ENCODE measurements at regions not wholly inside any gene's neighbourhood (a gene's known extent, or its start where the extent isn't known, plus 50 kb on each side); places are given as distances from the start of the nearest gene placed in this dataset.

DNA sequence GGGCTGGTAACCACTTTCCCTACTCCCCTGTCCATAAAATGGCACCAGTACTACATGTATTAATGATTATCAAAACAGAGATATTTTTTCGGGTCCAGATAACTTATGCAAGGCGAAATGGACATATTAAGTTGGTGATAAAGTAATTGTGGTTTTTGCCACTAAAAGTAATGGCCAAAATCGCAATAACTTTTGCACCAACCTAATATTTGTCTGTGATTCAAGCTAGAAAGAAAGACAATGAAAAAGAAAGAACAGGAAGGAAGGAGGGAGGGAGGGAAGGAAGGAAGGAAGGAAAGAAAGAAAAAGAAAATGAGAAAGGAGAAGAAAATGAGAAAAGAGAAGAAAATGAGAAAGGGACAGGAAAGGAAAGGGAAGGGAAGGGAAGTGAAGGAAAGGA, 922.9 kb downstream of the TBC1D32 start:
- TF ChIP-seq EZH2 (IDR thresholded peaks at IDR 0.05; ENCODE audit: low read depth, unreplicated experiment) (no peak), NANOG (IDR thresholded peaks at IDR 0.05; ENCODE audit: borderline replicate concordance) (no peak), EZH2phosphoT487 (IDR thresholded peaks at IDR 0.05; ENCODE audit: unreplicated experiment) (no peak), ZNF114 (CRISPR knock-in tag; IDR thresholded peaks at IDR 0.05) (no peak), POLR2AphosphoS5 (IDR thresholded peaks at IDR 0.05; ENCODE audit: low read depth) (no peak), STAT1 (IDR thresholded peaks at IDR 0.05; ENCODE audit: unreplicated experiment) (no peak), JUNB (IDR thresholded peaks at IDR 0.05; ENCODE audit: unreplicated experiment) (no peak), CREB1 (CRISPR knock-in tag; IDR thresholded peaks at IDR 0.05; ENCODE audit: low read depth) (no peak), ZNF331 (CRISPR knock-in tag; IDR thresholded peaks at IDR 0.05; ENCODE audit: low read depth) (no peak)
- TF ChIP-seq, protein P1, sequence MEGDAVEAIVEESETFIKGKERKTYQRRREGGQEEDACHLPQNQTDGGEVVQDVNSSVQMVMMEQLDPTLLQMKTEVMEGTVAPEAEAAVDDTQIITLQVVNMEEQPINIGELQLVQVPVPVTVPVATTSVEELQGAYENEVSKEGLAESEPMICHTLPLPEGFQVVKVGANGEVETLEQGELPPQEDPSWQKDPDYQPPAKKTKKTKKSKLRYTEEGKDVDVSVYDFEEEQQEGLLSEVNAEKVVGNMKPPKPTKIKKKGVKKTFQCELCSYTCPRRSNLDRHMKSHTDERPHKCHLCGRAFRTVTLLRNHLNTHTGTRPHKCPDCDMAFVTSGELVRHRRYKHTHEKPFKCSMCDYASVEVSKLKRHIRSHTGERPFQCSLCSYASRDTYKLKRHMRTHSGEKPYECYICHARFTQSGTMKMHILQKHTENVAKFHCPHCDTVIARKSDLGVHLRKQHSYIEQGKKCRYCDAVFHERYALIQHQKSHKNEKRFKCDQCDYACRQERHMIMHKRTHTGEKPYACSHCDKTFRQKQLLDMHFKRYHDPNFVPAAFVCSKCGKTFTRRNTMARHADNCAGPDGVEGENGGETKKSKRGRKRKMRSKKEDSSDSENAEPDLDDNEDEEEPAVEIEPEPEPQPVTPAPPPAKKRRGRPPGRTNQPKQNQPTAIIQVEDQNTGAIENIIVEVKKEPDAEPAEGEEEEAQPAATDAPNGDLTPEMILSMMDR (conservative IDR thresholded peaks at IDR 0.05; ENCODE audit: low read depth in 2 of 2): no peak
- TF ChIP-seq, protein P2, sequence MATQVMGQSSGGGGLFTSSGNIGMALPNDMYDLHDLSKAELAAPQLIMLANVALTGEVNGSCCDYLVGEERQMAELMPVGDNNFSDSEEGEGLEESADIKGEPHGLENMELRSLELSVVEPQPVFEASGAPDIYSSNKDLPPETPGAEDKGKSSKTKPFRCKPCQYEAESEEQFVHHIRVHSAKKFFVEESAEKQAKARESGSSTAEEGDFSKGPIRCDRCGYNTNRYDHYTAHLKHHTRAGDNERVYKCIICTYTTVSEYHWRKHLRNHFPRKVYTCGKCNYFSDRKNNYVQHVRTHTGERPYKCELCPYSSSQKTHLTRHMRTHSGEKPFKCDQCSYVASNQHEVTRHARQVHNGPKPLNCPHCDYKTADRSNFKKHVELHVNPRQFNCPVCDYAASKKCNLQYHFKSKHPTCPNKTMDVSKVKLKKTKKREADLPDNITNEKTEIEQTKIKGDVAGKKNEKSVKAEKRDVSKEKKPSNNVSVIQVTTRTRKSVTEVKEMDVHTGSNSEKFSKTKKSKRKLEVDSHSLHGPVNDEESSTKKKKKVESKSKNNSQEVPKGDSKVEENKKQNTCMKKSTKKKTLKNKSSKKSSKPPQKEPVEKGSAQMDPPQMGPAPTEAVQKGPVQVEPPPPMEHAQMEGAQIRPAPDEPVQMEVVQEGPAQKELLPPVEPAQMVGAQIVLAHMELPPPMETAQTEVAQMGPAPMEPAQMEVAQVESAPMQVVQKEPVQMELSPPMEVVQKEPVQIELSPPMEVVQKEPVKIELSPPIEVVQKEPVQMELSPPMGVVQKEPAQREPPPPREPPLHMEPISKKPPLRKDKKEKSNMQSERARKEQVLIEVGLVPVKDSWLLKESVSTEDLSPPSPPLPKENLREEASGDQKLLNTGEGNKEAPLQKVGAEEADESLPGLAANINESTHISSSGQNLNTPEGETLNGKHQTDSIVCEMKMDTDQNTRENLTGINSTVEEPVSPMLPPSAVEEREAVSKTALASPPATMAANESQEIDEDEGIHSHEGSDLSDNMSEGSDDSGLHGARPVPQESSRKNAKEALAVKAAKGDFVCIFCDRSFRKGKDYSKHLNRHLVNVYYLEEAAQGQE (IDR thresholded peaks at IDR 0.05; ENCODE audit: unreplicated experiment): no peak
- TF ChIP-seq, protein P3, sequence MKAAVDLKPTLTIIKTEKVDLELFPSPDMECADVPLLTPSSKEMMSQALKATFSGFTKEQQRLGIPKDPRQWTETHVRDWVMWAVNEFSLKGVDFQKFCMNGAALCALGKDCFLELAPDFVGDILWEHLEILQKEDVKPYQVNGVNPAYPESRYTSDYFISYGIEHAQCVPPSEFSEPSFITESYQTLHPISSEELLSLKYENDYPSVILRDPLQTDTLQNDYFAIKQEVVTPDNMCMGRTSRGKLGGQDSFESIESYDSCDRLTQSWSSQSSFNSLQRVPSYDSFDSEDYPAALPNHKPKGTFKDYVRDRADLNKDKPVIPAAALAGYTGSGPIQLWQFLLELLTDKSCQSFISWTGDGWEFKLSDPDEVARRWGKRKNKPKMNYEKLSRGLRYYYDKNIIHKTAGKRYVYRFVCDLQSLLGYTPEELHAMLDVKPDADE (IDR thresholded peaks at IDR 0.05): no peak
- TF ChIP-seq, protein P4, sequence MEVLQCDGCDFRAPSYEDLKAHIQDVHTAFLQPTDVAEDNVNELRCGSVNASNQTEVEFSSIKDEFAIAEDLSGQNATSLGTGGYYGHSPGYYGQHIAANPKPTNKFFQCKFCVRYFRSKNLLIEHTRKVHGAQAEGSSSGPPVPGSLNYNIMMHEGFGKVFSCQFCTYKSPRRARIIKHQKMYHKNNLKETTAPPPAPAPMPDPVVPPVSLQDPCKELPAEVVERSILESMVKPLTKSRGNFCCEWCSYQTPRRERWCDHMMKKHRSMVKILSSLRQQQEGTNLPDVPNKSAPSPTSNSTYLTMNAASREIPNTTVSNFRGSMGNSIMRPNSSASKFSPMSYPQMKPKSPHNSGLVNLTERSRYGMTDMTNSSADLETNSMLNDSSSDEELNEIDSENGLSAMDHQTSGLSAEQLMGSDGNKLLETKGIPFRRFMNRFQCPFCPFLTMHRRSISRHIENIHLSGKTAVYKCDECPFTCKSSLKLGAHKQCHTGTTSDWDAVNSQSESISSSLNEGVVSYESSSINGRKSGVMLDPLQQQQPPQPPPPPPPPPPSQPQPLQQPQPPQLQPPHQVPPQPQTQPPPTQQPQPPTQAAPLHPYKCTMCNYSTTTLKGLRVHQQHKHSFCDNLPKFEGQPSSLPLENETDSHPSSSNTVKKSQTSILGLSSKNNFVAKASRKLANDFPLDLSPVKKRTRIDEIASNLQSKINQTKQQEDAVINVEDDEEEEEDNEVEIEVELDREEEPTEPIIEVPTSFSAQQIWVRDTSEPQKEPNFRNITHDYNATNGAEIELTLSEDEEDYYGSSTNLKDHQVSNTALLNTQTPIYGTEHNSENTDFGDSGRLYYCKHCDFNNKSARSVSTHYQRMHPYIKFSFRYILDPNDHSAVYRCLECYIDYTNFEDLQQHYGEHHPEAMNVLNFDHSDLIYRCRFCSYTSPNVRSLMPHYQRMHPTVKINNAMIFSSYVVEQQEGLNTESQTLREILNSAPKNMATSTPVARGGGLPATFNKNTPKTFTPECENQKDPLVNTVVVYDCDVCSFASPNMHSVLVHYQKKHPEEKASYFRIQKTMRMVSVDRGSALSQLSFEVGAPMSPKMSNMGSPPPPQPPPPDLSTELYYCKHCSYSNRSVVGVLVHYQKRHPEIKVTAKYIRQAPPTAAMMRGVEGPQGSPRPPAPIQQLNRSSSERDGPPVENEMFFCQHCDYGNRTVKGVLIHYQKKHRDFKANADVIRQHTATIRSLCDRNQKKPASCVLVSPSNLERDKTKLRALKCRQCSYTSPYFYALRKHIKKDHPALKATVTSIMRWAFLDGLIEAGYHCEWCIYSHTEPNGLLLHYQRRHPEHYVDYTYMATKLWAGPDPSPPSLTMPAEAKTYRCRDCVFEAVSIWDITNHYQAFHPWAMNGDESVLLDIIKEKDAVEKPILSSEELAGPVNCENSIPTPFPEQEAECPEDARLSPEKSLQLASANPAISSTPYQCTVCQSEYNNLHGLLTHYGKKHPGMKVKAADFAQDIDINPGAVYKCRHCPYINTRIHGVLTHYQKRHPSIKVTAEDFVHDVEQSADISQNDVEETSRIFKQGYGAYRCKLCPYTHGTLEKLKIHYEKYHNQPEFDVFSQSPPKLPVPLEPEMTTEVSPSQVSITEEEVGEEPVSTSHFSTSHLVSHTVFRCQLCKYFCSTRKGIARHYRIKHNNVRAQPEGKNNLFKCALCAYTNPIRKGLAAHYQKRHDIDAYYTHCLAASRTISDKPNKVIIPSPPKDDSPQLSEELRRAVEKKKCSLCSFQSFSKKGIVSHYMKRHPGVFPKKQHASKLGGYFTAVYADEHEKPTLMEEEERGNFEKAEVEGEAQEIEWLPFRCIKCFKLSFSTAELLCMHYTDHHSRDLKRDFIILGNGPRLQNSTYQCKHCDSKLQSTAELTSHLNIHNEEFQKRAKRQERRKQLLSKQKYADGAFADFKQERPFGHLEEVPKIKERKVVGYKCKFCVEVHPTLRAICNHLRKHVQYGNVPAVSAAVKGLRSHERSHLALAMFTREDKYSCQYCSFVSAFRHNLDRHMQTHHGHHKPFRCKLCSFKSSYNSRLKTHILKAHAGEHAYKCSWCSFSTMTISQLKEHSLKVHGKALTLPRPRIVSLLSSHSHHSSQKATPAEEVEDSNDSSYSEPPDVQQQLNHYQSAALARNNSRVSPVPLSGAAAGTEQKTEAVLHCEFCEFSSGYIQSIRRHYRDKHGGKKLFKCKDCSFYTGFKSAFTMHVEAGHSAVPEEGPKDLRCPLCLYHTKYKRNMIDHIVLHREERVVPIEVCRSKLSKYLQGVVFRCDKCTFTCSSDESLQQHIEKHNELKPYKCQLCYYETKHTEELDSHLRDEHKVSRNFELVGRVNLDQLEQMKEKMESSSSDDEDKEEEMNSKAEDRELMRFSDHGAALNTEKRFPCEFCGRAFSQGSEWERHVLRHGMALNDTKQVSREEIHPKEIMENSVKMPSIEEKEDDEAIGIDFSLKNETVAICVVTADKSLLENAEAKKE (CRISPR knock-in tag; IDR thresholded peaks at IDR 0.05): no peak
